ENCODE measurements at regions not wholly inside any gene's neighbourhood (a gene's known extent, or its start where the extent isn't known, plus 50 kb on each side); places are given as distances from the start of the nearest gene placed in this dataset.

DNA sequence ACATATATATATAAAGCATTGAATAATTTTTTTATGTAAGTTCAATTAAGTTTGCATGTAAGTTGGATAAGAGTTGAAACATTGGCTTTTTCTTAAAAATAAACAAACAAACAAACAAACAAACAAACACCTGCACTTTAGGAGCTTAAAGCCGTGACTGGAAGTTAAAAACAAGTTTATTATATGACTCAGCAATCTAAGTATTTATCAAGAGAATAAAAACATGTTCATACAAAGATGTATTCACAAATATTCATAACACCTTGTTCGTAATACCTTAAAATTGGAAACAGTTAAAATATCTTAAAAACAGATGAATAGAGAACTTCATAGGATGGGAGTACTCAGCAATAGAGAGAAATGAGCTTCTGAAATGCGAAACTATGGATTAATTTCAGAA, 61.5 kb upstream of the ANXA1 start:
- TF ChIP-seq, protein P1, sequence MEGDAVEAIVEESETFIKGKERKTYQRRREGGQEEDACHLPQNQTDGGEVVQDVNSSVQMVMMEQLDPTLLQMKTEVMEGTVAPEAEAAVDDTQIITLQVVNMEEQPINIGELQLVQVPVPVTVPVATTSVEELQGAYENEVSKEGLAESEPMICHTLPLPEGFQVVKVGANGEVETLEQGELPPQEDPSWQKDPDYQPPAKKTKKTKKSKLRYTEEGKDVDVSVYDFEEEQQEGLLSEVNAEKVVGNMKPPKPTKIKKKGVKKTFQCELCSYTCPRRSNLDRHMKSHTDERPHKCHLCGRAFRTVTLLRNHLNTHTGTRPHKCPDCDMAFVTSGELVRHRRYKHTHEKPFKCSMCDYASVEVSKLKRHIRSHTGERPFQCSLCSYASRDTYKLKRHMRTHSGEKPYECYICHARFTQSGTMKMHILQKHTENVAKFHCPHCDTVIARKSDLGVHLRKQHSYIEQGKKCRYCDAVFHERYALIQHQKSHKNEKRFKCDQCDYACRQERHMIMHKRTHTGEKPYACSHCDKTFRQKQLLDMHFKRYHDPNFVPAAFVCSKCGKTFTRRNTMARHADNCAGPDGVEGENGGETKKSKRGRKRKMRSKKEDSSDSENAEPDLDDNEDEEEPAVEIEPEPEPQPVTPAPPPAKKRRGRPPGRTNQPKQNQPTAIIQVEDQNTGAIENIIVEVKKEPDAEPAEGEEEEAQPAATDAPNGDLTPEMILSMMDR (optimal IDR thresholded peaks at IDR 0.05 in 1 of 3, IDR thresholded peaks at IDR 0.05 in 1 of 3, conservative IDR thresholded peaks at IDR 0.05 in 1 of 3; ENCODE audit: extremely low read depth in 1 of 3, insufficient read depth in 2 of 3, low read length in 3 of 3), result no peak
- TF ChIP-seq EZH2 (IDR thresholded peaks at IDR 0.05; ENCODE audit: low read length), result no peak
